ENCODE measurements at regions not wholly inside any gene's neighbourhood (a gene's known extent, or its start where the extent isn't known, plus 50 kb on each side); places are given as distances from the start of the nearest gene placed in this dataset.

DNA sequence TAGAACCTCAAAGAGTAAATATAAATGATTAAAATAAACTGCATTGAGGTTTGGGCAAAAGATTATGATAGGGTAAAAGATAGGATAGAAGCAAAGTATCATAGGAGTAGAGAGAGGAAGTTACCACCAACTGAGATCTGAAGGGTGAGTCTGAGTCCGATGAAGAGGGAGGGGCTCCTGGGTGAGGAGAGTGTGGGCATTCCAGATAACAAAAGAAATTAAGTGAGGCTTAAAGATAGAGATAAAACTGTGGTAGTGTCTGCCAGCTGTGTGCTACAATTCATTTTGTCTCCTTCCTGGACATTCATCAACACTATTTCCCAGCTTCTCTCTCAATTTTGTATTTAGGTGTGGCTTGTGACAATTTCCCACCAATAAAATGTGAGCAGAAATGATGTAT, 343.0 kb upstream of the PLSCR5 start:
- DNase-seq (ENCODE audit: low read depth, low spot score): no peak
- TF ChIP-seq, protein P1, sequence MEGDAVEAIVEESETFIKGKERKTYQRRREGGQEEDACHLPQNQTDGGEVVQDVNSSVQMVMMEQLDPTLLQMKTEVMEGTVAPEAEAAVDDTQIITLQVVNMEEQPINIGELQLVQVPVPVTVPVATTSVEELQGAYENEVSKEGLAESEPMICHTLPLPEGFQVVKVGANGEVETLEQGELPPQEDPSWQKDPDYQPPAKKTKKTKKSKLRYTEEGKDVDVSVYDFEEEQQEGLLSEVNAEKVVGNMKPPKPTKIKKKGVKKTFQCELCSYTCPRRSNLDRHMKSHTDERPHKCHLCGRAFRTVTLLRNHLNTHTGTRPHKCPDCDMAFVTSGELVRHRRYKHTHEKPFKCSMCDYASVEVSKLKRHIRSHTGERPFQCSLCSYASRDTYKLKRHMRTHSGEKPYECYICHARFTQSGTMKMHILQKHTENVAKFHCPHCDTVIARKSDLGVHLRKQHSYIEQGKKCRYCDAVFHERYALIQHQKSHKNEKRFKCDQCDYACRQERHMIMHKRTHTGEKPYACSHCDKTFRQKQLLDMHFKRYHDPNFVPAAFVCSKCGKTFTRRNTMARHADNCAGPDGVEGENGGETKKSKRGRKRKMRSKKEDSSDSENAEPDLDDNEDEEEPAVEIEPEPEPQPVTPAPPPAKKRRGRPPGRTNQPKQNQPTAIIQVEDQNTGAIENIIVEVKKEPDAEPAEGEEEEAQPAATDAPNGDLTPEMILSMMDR (IDR thresholded peaks at IDR 0.05; ENCODE audit: insufficient read depth, low read length, missing control alignments): no peak
- CTCF ChIA-PET: interaction anchor here (1.3 kb wide), 1 partner anchor 19 kb away, joined by 3 read pairs; no protein-coding TSS in a partner anchor
- H3K4me3 ChIP-seq (ENCODE audit: low read depth, low read length): no peak overlapping the region
- POLR2A ChIA-PET: no interaction called here

DNA sequence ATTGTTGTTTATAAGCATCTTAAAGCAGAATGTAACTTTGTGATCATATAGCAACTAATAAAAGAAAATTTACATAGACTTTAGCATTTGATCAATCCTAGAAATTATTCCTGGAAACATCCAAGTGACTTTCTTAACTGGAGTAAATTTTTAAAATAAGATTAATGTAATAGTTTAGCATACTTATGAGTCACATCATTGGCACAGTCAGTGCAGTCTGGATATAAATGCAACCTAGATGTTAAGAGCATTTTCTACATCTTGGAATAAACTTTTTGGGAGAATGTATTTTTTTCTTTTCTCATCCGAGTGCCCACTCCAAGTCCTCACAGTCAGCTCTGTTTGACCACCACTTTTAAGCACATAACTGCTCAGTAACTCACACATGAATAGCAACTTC, 324.6 kb upstream of the PLSCR5 start:
- CTCF ChIA-PET: no interaction called here

DNA sequence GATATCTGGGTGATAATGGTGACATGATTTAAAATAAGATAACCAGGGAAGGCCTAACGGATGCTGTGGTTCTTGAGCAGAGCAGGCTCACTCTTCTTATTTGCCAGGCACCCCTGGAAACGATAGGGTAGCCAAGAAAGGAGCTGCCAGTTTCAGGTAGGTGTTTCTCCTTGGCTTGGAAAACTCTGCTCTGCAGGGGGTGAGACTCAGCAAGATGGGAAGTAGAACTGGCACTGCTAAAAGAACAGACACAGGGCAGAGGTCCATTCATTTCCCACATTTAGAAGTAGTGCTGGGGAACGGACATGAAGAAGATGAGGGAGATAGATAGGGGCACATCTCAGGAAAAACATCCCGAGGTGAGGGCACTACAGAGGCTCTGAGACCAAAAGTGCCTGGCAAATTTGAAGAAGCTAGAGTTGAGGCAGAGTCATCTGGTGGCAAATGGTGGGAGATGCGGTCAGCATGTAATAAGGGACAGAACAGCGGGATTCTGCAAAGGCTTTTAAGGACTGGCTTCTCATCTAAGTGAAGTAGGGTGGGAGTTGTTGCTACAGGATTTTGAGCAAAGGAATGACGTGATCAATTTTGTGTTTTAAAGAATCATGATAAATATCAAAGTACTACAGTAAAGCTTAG, 323.4 kb upstream of the PLSCR5 start:
- DNase-seq (ENCODE audit: low read depth, low spot score): no peak
- POLR2A ChIA-PET: no interaction called here
- H3K4me3 ChIP-seq (ENCODE audit: low read depth, low read length): no peak overlapping the region
- TF ChIP-seq, protein P1 (IDR thresholded peaks at IDR 0.05; ENCODE audit: insufficient read depth, low read length, missing control alignments): no peak
- CTCF ChIA-PET: no interaction called here

More for the DNA sequence above, 324.6 kb upstream of the PLSCR5 start:
- POLR2A ChIA-PET: no interaction called here
- no peak overlapping the region for H3K4me3 ChIP-seq (ENCODE audit: low read depth, low read length)
- TF ChIP-seq, protein P1 (IDR thresholded peaks at IDR 0.05; ENCODE audit: insufficient read depth, low read length, missing control alignments): no peak
- DNase-seq (ENCODE audit: low read depth, low spot score): peak; percentile 7

DNA sequence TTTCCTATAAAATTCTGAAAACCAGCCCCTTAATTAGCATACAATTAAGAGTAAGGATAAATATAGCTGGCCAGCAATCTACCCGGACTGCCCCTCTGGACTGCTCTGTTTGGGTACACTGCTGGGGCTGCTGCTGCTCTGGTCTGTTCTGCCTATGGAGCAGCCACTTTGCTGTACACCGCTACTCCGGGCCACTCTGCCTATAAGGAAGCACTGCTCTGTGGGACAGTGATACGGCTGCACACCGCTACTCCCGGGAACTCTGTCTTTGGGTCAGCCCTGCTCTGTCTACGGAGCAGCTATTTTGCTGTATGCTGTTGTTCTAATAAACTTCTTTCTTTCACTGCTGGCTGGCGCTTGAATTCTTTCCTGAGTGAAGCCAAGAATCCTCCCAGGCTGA, 316.5 kb upstream of the PLSCR5 start:
- CTCF ChIA-PET: no interaction called here
- no peak for DNase-seq (ENCODE audit: low read depth, low spot score)
- TF ChIP-seq, protein P1 (IDR thresholded peaks at IDR 0.05; ENCODE audit: insufficient read depth, low read length, missing control alignments): no peak

DNA sequence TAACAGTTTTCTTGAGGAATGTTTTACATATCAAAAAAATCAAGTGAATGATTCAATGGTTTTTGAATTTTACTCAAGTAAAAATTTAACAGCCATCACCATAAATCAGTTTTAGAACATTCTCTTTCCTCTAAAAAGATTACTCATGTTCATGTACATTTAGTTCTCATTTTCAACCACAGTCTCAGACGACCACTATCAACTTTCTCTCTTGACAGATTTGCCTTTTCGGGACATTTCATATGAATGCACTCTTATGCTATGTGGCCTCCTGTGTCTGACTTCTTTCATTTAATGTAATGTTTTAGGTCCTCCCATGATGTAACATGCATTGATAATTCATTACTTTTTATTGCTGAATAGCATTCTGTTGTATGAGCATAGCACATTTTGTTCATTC, 309.3 kb upstream of the PLSCR5 start:
- DNase-seq (ENCODE audit: low read depth, low spot score): no peak
- TF ChIP-seq, protein P1 (IDR thresholded peaks at IDR 0.05; ENCODE audit: insufficient read depth, low read length, missing control alignments): no peak
- ChIA-PET POLR2A (no interaction called here), CTCF (interaction anchor here (1.1 kb wide), 1 partner anchor 175 kb away, joined by 3 read pairs; no protein-coding TSS in a partner anchor)
- no peak overlapping the region for H3K4me3 ChIP-seq (ENCODE audit: low read depth, low read length)

More for the DNA sequence above, 316.5 kb upstream of the PLSCR5 start:
- POLR2A ChIA-PET: no interaction called here
- no peak overlapping the region for H3K4me3 ChIP-seq (ENCODE audit: low read depth, low read length)

DNA sequence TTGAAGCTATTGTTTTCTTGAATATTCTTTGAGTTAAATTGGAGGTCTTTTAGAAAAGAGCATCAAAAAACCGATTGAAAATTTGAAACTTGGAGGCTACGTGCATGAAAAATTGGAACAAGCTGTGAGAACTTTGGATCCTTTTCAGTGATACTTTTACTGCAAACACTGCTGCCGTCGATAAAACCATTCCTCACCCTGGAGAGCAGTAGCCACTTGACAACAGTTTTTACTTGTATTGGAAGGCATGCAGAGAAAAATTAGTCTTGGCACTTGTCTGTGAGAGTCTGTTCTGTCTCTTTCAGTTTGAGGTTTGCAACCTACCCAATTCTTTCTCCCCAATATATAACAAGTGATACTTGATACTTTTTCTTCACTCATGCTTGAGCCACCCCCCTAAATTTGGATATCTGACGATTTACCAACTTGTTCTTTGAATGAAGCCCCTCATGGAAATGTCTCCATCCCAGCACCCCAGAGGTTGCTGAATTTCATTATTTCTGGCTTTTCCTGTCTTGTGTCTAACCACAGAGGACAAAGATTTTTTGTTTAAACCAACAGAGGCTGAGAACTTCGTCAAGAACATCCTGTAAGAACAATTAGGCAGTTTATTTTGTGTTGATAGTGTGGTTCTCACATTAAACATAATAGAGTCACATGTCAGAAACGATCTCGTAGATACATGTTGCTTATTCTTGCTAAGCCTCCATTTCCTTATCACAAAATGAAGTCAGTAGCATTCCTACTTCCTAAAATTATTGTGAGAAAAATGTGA, 307.3 kb upstream of the PLSCR5 start:
- no peak overlapping the region for H3K4me3 ChIP-seq (ENCODE audit: low read depth, low read length)
- TF ChIP-seq, protein P1 (IDR thresholded peaks at IDR 0.05; ENCODE audit: insufficient read depth, low read length, missing control alignments): no peak
- CTCF ChIA-PET: no interaction called here
- no peak for DNase-seq (ENCODE audit: low read depth, low spot score)
- POLR2A ChIA-PET: no interaction called here

Data from AG04449 (cell line).